Trophoblast cell (in vitro differentiated cells and primary cell): ENCODE measurements at regions not wholly inside any gene's neighbourhood (a gene's known extent, or its start where the extent isn't known, plus 50 kb on each side); places are given as distances from the start of the nearest gene placed in this dataset.

Experiments
- DNase-seq, 2 donors: peaks; one replicate each; pipeline ENCODE4 v3.0.0-alpha.2; 2016
- H2AFZ ChIP-seq: 2 replicates; pipeline ENCODE4 v1.6.1; 2013; ENCODE audit warnings: low read length, moderate library complexity, mild to moderate bottlenecking; ENCODE audit not compliant: insufficient read depth, poor library complexity
- H2AK5ac ChIP-seq: 2 replicates; pipeline ENCODE4 v1.6.1; 2013; ENCODE audit warnings: mild to moderate bottlenecking, low read length
- H2BK120ac ChIP-seq: 2 replicates; pipeline ENCODE4 v1.6.1; 2013; ENCODE audit warnings: low read length, mild to moderate bottlenecking, moderate library complexity; ENCODE audit not compliant: insufficient read depth, poor library complexity
- H2BK12ac ChIP-seq: 2 replicates; pipeline ENCODE4 v1.6.1; 2013; ENCODE audit warnings: mild to moderate bottlenecking, low read length, moderate library complexity
- H2BK5ac ChIP-seq: 2 replicates; pipeline ENCODE4 v1.6.1; 2013; ENCODE audit warnings: low read length, low read depth, moderate library complexity, mild to moderate bottlenecking; ENCODE audit not compliant: poor library complexity
- H3K14ac ChIP-seq: 2 replicates; pipeline ENCODE4 v1.6.1; 2013; ENCODE audit warnings: mild to moderate bottlenecking, low read length
- H3K18ac ChIP-seq: 2 replicates; pipeline ENCODE4 v1.6.1; 2013; ENCODE audit warnings: mild to moderate bottlenecking, low read length
- H3K23ac ChIP-seq: 2 replicates; pipeline ENCODE4 v1.6.1; 2013; ENCODE audit warnings: low read length
- H3K27ac ChIP-seq: 2 replicates; pipeline ENCODE4 v1.5.1; 2013; ENCODE audit warnings: low read depth, mild to moderate bottlenecking, inconsistent platforms, low read length, moderate library complexity
- H3K27me3 ChIP-seq: 2 replicates; pipeline ENCODE4 v1.6.1; 2013; ENCODE audit warnings: inconsistent platforms, mild to moderate bottlenecking, low read length, moderate library complexity; ENCODE audit not compliant: insufficient read depth
- H3K36me3 ChIP-seq, 2 experiments: 1 replicate in 1 of 2; 2 replicates in 1 of 2; pipeline ENCODE4 v1.6.1; 2013; ENCODE audit warnings: low read length in 2 of 2, mild to moderate bottlenecking in 2 of 2, moderate library complexity in 1 of 2; ENCODE audit not compliant: insufficient read depth in 2 of 2, control insufficient read depth in 1 of 2
- H3K4ac ChIP-seq: 2 replicates; pipeline ENCODE4 v1.6.1; 2013; ENCODE audit warnings: low read depth, mild to moderate bottlenecking, low read length, moderate library complexity
- H3K4me1 ChIP-seq, 2 experiments: 1 replicate in 1 of 2; 2 replicates in 1 of 2; pipeline ENCODE4 v1.6.1; 2013; ENCODE audit warnings: low read length in 2 of 2, mild to moderate bottlenecking in 2 of 2, moderate library complexity in 1 of 2; ENCODE audit not compliant: insufficient read depth in 2 of 2, control insufficient read depth in 1 of 2
- H3K4me2 ChIP-seq: 2 replicates; pipeline ENCODE4 v1.6.1; 2013; ENCODE audit warnings: inconsistent platforms, mild to moderate bottlenecking, low read length, moderate library complexity
- H3K4me3 ChIP-seq: 2 replicates; pipeline ENCODE4 v1.5.1; 2013; ENCODE audit warnings: mild to moderate bottlenecking, low read depth, low read length, inconsistent platforms
- H3K79me1 ChIP-seq: one replicate; pipeline ENCODE4 v1.6.1; 2013; ENCODE audit warnings: low read length
- H3K79me2 ChIP-seq: 2 replicates; pipeline ENCODE4 v1.6.1; 2013; ENCODE audit warnings: low read length, mild to moderate bottlenecking; ENCODE audit not compliant: control insufficient read depth, insufficient read depth, poor library complexity
- H3K9ac ChIP-seq: 2 replicates; pipeline ENCODE4 v1.6.1; 2013; ENCODE audit warnings: mild to moderate bottlenecking, low read length
- H3K9me3 ChIP-seq: 2 replicates; pipeline ENCODE4 v1.6.1; 2013; ENCODE audit warnings: low read depth, mild to moderate bottlenecking, control low read depth, inconsistent platforms, low read length; ENCODE audit not compliant: insufficient read depth
- H4K12ac ChIP-seq: 2 replicates; pipeline ENCODE4 v1.6.1; 2013; ENCODE audit warnings: low read depth, mild to moderate bottlenecking, low read length, moderate library complexity
- H4K8ac ChIP-seq: 2 replicates; pipeline ENCODE4 v1.6.1; 2013; ENCODE audit warnings: low read depth, mild to moderate bottlenecking, low read length, moderate library complexity
- H4K91ac ChIP-seq: one replicate; pipeline ENCODE4 v1.6.1; 2013; ENCODE audit warnings: low read depth, mild to moderate bottlenecking, low read length, moderate library complexity
- WGBS: extraction: QIAGEN DNeasy Blood & Tissue Kit; methylation state at CpG from one replicate; pipeline ENCODE4 v1.1.7; 2013; ENCODE audit warnings: missing lambda C conversion rate; ENCODE audit not compliant: insufficient read length, insufficient coverage; ENCODE audit errors: extremely low coverage; 5-methylcytosine and 5-hydroxymethylcytosine counted together

DNA sequence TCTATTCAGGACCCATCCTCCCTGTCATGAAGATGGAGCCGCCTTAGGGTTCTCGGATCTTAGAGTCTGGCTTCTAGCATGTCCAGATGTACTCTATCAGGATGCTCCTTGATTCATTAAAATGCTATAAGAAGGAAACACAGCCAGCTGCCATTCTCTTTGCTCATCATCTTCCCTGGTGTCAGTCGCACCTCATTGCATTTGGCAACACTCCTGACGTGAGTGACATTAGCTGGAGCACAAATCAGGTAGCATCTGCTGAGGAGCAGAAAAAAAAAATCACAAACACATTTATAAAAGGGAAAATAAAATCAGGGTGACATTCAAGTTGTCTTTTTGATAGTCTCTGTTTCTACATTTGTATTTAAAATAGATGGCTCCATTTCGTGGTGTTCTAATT is 226.1 kb upstream of the NMUR2 start:
- no peaks in the 10 kb centered on the region for H3K27me3 ChIP-seq
- no CpG with 5 or more reads among the region's 5 CpGs for WGBS

DNA sequence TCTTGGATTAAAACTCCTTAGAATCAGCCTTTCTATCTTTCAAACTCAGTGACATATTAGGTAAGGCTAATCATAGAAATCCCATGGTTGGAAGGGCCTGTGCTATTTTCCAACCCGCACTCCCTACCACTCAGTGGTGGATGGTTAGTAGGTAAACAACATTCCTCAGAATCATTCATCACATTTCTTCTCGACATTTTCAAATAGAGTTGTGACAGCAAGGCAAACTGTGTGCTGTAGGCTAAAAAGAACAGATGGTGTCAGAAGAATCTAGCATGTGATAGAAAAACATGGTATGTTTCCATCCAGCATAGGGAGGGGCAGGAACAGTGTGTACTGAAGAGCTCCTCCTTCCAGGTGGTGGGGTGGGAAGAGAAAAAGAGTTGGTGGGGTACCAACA is 227.3 kb upstream of the NMUR2 start:
- DNase-seq = peak; percentile 58 to 86
- Histone ChIP-seq H3K4me3 (no peak overlapping the region), H2AFZ (no peak overlapping the region), H4K12ac (no peak overlapping the region), H3K4ac (no peak overlapping the region), H3K27ac (no peak overlapping the region), H3K4me2 (no peak overlapping the region), H2BK5ac (no peak overlapping the region), H4K91ac (no peak overlapping the region), H3K14ac (no peak overlapping the region), H3K36me3 (no peaks in the 10 kb centered on the region), H3K9ac (no peak overlapping the region), H2BK12ac (no peak overlapping the region), H3K9me3 (no peaks in the 10 kb centered on the region), H3K18ac (no peak overlapping the region), H2AK5ac (no peak overlapping the region), H3K79me2 (no peaks in the 10 kb centered on the region), H3K23ac (no peak overlapping the region), H4K8ac (no peak overlapping the region), H3K79me1 (no peaks in the 10 kb centered on the region), H3K4me1 (no peaks in the 10 kb centered on the region), H2BK120ac (no peak overlapping the region), H3K27me3 (no peaks in the 10 kb centered on the region)
- WGBS = no CpG with 5 or more reads among the region's 2 CpGs

More for the DNA sequence above, 226.1 kb upstream of the NMUR2 start:
- no peaks in the 10 kb centered on the region for H3K36me3 ChIP-seq
- H3K9ac ChIP-seq = no peak overlapping the region
- H3K4me3 ChIP-seq = no peak overlapping the region
- no peak overlapping the region for H3K23ac ChIP-seq
- no peak overlapping the region for H3K14ac ChIP-seq
- no peaks in the 10 kb centered on the region for H3K79me2 ChIP-seq
- peak; percentile 18 to 20 for DNase-seq
- no peaks in the 10 kb centered on the region for H3K79me1 ChIP-seq
- H3K4me2 ChIP-seq = no peak overlapping the region
- H2BK5ac ChIP-seq = no peak overlapping the region
- H4K8ac ChIP-seq = no peak overlapping the region
- H2AK5ac ChIP-seq = no peak overlapping the region
- H4K12ac ChIP-seq = no peak overlapping the region
- H3K4ac ChIP-seq = no peak overlapping the region
- H2BK120ac ChIP-seq = no peak overlapping the region
- no peaks in the 10 kb centered on the region for H3K4me1 ChIP-seq
- H3K18ac ChIP-seq = no peak overlapping the region
- H4K91ac ChIP-seq = no peak overlapping the region
- H2AFZ ChIP-seq = no peak overlapping the region
- no peak overlapping the region for H3K27ac ChIP-seq
- H2BK12ac ChIP-seq = no peak overlapping the region
- H3K9me3 ChIP-seq = no peaks in the 10 kb centered on the region

- Histone ChIP-seq H3K27ac (no peak overlapping the region), H2AK5ac (no peak overlapping the region), H3K23ac (no peak overlapping the region), H3K4me3 (no peak overlapping the region), H3K9ac (no peak overlapping the region), H3K27me3 (no peaks in the 10 kb centered on the region), H3K4me1 (no peaks in the 10 kb centered on the region), H3K4me2 (no peak overlapping the region), H2BK12ac (no peak overlapping the region), H2BK5ac (no peak overlapping the region), H3K4ac (no peak overlapping the region), H3K79me1 (no peaks in the 10 kb centered on the region), H3K36me3 (no peaks in the 10 kb centered on the region), H4K8ac (no peak overlapping the region), H2BK120ac (no peak overlapping the region), H4K12ac (no peak overlapping the region), H3K9me3 (no peaks in the 10 kb centered on the region), H2AFZ (no peak overlapping the region), H3K79me2 (no peaks in the 10 kb centered on the region), H3K14ac (no peak overlapping the region), H4K91ac (no peak overlapping the region), H3K18ac (no peak overlapping the region)
- DNase-seq = no peak
Measured at GRCh38 chr5:152634586-152634985, 229.5 kb upstream of the NMUR2 start.

DNA sequence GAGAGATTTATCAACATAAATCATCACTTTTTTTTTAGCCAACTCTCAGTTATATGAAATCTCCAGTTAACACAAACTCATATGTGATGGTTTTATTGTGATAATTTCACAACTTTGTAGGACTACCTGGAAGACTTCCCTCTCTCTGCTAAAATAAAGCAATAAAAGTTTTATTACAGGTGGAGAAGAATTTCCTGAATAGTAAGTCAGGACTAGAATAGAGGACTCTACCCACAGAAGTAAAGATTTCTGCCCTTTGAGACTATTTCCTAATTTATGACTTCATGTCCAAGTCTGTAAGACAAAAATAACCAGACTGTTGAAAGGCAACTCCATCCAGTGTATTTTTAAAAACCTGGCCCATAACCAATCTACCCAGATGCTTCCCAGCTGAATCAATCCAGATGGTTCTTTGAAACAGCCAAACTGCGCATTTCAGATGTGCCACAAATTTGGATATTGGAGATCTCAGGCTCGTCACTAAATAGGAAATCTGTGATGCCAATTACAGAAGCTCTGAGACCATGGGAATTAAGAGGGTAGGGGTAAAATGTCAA is 234.0 kb upstream of the NMUR2 start:
- Histone ChIP-seq H3K27ac (no peak overlapping the region), H3K4ac (no peak overlapping the region), H2BK12ac (no peak overlapping the region), H3K9me3 (no peaks in the 10 kb centered on the region), H3K36me3 (no peaks in the 10 kb centered on the region), H2BK5ac (no peak overlapping the region), H4K8ac (no peak overlapping the region), H2BK120ac (no peak overlapping the region), H3K79me1 (no peaks in the 10 kb centered on the region), H3K4me2 (no peak overlapping the region), H3K27me3 (no peaks in the 10 kb centered on the region), H4K91ac (no peak overlapping the region), H2AFZ (no peak overlapping the region), H3K79me2 (no peaks in the 10 kb centered on the region), H4K12ac (no peak overlapping the region), H3K4me1 (no peaks in the 10 kb centered on the region), H3K4me3 (no peak overlapping the region), H3K9ac (no peak overlapping the region), H3K14ac (no peak overlapping the region), H3K18ac (no peak overlapping the region), H2AK5ac (no peak overlapping the region), H3K23ac (no peak overlapping the region)
- no peak for DNase-seq
- WGBS = no CpG with 5 or more reads among the region's 2 CpGs
